Endodermal cell (in vitro differentiated cells): ENCODE measurements at regions not wholly inside any gene's neighbourhood (a gene's known extent, or its start where the extent isn't known, plus 50 kb on each side); places are given as distances from the start of the nearest gene placed in this dataset.
"Not testable (repeated sequence)": the region's sequence is repeated elsewhere in the genome, so short reads cannot be mapped to it uniquely, and the experiment has no call there.

Source experiments
- DNase-seq: peaks from one replicate; pipeline ENCODE4 v3.0.0-alpha.2; 2017
- H3K27ac ChIP-seq: 2 replicates; pipeline ENCODE4 v1.5.1; 2013; ENCODE audit warnings: mild to moderate bottlenecking, low read depth, low read length, moderate library complexity
- H3K27me3 ChIP-seq: 2 replicates; pipeline ENCODE4 v1.6.1; 2013; ENCODE audit warnings: mild to moderate bottlenecking, low read length, moderate library complexity; ENCODE audit not compliant: insufficient read depth, control insufficient read depth, poor library complexity, severe bottlenecking
- H3K36me3 ChIP-seq: 2 replicates; pipeline ENCODE4 v1.7.0; 2013; ENCODE audit warnings: mild to moderate bottlenecking, low read length, moderate library complexity; ENCODE audit not compliant: control insufficient read depth, insufficient read depth
- H3K4me1 ChIP-seq: one replicate; pipeline ENCODE4 v1.7.0; 2013; ENCODE audit warnings: low read length; ENCODE audit not compliant: control insufficient read depth, insufficient read depth
- H3K4me3 ChIP-seq: 2 replicates; pipeline ENCODE4 v1.5.1; 2013; ENCODE audit warnings: mild to moderate bottlenecking, low read length, moderate library complexity
- H3K9ac ChIP-seq: 2 replicates; pipeline ENCODE4 v1.6.1; 2013; ENCODE audit warnings: mild to moderate bottlenecking, low read length, moderate library complexity; ENCODE audit not compliant: poor library complexity, severe bottlenecking; ENCODE audit errors: extremely low read depth
- H3K9me3 ChIP-seq: 2 replicates; pipeline ENCODE4 v1.6.1; 2013; ENCODE audit warnings: mild to moderate bottlenecking, low read length, moderate library complexity; ENCODE audit not compliant: control insufficient read depth
- H3K27ac Mint-ChIP-seq: 2 replicates; pipeline ENCODE4 v1.8.0; 2020; ENCODE audit warnings: mixed read lengths
- H3K27me3 Mint-ChIP-seq: 2 replicates; pipeline ENCODE4 v1.8.0; 2021; ENCODE audit warnings: mild to moderate bottlenecking, mixed read lengths; ENCODE audit not compliant: insufficient read depth
- H3K36me3 Mint-ChIP-seq: 2 replicates; pipeline ENCODE4 v1.8.0; 2020; ENCODE audit warnings: low read depth, mixed read lengths
- H3K4me1 Mint-ChIP-seq: 2 replicates; pipeline ENCODE4 v1.8.0; 2020; ENCODE audit warnings: mixed read lengths
- H3K4me3 Mint-ChIP-seq: 2 replicates; pipeline ENCODE4 v1.8.0; 2020; ENCODE audit warnings: mild to moderate bottlenecking, moderate library complexity, mixed read lengths
- H3K9me3 Mint-ChIP-seq: 2 replicates; pipeline ENCODE4 v1.8.0; 2020; ENCODE audit warnings: mild to moderate bottlenecking, mixed read lengths
- WGBS, 2 experiments: methylation state at CpG; one replicate each; pipeline versions ENCODE4 v1.1.5 to v1.1.7; 2013; ENCODE audit warnings: missing lambda C conversion rate in 2 of 2, mixed read lengths in 1 of 2; ENCODE audit not compliant: insufficient coverage in 1 of 2, insufficient read length in 1 of 2; 5-methylcytosine and 5-hydroxymethylcytosine counted together
- TF ChIP-seq, protein P1 (sequence below): fragments of 200-600 bp; sonication (generic); conservative IDR thresholded peaks from 2 replicates; pipeline ENCODE4 v1.5.0; 2021; ENCODE audit warnings: antibody characterized with exemption, mild to moderate bottlenecking

DNA sequence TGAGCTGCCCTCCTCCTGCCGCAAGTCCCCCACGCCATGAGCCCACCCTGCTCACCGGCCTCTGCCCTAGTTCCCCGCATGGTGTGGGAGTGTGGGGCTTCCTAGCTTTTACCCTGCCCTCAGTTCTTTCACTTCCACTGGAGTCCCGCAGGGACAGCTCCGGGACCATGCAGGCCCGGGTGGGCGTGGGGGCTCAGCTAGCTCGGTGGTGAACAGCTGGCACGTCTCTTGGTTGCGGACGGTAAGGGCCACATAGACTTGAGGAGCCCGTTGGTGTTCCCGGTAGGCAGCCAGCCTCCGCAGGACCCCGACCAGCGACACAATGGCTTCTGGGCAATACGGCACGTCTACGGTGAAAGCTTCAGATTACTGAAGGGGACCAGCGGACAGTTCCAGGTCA is 108.9 kb upstream of the CCZ1B start:
- no peak for DNase-seq
- TF ChIP-seq, protein P1, sequence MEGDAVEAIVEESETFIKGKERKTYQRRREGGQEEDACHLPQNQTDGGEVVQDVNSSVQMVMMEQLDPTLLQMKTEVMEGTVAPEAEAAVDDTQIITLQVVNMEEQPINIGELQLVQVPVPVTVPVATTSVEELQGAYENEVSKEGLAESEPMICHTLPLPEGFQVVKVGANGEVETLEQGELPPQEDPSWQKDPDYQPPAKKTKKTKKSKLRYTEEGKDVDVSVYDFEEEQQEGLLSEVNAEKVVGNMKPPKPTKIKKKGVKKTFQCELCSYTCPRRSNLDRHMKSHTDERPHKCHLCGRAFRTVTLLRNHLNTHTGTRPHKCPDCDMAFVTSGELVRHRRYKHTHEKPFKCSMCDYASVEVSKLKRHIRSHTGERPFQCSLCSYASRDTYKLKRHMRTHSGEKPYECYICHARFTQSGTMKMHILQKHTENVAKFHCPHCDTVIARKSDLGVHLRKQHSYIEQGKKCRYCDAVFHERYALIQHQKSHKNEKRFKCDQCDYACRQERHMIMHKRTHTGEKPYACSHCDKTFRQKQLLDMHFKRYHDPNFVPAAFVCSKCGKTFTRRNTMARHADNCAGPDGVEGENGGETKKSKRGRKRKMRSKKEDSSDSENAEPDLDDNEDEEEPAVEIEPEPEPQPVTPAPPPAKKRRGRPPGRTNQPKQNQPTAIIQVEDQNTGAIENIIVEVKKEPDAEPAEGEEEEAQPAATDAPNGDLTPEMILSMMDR = no peak
- no peak overlapping the region for H3K27ac ChIP-seq
- no peaks in the 10 kb centered on the region for H3K9me3 ChIP-seq
- H3K4me1 ChIP-seq = no peaks in the 10 kb centered on the region
- Mint-ChIP-seq H3K4me1 (peaks cover 9% of the 10 kb centered on the region), H3K36me3 (no peaks in the 10 kb centered on the region), H3K9me3 (no peaks in the 10 kb centered on the region), H3K27ac (no peak overlapping the region), H3K4me3 (no peak overlapping the region), H3K27me3 (no peaks in the 10 kb centered on the region)
- H3K36me3 ChIP-seq = no peaks in the 10 kb centered on the region
- H3K4me3 ChIP-seq = no peak overlapping the region
- H3K27me3 ChIP-seq = no peaks in the 10 kb centered on the region
- WGBS, 2 experiments = 88 to 89% methylated on average over 4 to 20 of the region's 21 CpGs
- H3K9ac ChIP-seq = no peak overlapping the region

DNA sequence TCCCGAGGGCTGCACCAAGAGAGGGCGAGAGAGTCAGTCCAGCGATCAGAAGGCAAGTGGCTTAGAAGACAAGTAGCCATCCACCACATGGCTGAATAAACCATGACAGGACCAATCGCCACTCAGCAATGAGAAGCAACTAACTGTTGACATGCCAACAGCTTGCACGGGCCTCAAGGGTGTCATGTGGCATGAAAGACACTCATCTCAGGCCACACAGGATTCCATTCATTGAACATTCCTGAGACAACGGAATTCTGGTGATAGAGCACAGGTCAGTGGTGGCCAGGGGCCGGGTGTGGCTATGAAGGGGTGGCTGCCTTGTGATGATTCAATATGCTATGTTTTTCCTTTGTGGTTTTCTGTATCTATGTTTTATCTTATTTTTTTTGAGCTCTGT is 110.6 kb upstream of the CCZ1B start:
- H3K27me3 ChIP-seq, DNase-seq, H3K4me3 ChIP-seq, H3K36me3 Mint-ChIP-seq, H3K27ac ChIP-seq, H3K36me3 ChIP-seq, H3K27ac Mint-ChIP-seq, H3K4me3 Mint-ChIP-seq, H3K9me3 Mint-ChIP-seq, H3K4me1 Mint-ChIP-seq, H3K9ac ChIP-seq, H3K9me3 ChIP-seq, H3K27me3 Mint-ChIP-seq, H3K4me1 ChIP-seq: not testable (repeated sequence)
- 91 to 100% methylated on average over 1 to 5 of the region's 7 CpGs for WGBS, 2 experiments

DNA sequence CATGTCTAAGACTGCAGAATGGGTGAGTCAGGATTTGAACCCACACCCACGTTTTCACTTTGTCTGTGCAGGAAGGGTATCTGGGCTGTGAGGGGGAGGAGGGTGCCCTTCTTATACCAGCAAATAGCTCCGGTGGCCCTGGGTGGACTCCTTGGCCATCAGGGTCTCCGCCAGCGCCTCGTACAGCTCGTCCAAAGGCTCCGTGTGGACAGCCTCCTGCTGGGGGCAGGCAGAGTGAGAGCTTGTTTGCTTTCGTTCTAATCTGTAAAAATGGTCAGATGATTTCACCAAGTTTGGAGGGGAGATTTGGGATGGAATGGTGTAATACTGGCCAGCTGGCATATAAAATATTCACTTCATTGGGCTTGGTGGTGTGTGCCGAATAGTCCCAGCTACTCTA is 111.7 kb upstream of the CCZ1B start:
- not testable (repeated sequence) for H3K27me3 ChIP-seq, H3K36me3 ChIP-seq, H3K9ac ChIP-seq, H3K36me3 Mint-ChIP-seq, H3K9me3 Mint-ChIP-seq, H3K4me3 Mint-ChIP-seq, H3K4me1 Mint-ChIP-seq, H3K27ac ChIP-seq, H3K4me1 ChIP-seq, H3K27ac Mint-ChIP-seq, H3K9me3 ChIP-seq, H3K4me3 ChIP-seq, DNase-seq, H3K27me3 Mint-ChIP-seq
- 82% methylated on average over 7 of the region's 9 CpGs; no CpG with 5 or more reads in 1 of the 2 experiments for WGBS, 2 experiments

DNA sequence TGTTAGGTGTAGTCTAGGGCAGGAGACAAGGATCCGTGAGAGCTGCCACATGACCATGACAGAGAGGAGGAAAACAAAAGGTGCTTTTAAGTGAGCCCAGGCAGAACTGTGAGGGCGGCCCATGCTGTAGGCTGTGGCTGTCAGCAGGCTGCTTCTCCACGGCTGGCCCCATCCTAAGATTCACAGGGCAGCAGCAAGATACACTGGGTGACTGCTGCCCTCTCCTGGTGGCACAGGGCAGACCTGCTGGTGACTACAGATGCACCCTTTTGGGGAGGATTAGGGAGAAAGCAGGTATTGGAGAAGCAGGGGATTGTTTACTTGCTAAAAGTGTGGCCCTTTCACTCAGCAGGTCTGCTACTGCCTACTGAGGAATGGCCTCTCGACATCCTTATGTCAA is 112.2 kb upstream of the CCZ1B start:
- H3K27me3 Mint-ChIP-seq, H3K36me3 ChIP-seq, H3K4me3 ChIP-seq, H3K4me3 Mint-ChIP-seq, H3K9ac ChIP-seq, H3K9me3 ChIP-seq, H3K27ac Mint-ChIP-seq, H3K9me3 Mint-ChIP-seq, H3K36me3 Mint-ChIP-seq, H3K4me1 Mint-ChIP-seq, H3K4me1 ChIP-seq, H3K27me3 ChIP-seq, H3K27ac ChIP-seq: not testable (repeated sequence)
- 13 to 24% methylated on average over 1 to 4 of the region's 4 CpGs for WGBS, 2 experiments
- peak; percentile 76 for DNase-seq
- TF ChIP-seq, protein P1 = peak; percentile 82

DNA sequence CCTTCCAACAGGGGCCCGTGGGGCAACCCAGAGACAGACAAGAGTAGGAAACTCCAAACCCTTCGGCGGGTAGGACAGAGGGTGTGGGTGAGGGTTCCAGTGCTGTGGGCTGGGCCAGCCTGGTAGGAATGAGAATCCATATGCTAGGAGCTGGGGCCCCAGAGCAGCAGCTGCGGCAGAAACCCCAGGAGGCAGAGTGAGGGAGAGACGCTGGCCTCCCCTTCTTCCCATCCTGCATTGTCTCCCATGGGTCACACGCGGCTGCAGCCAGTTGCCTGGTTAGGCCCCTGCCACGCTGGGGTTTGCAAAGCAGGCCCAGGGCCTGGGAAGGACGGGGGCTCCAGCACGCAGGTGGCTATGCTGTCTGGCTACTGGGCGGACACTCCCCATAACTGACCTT is 113.1 kb upstream of the CCZ1B start:
- H3K4me3 ChIP-seq, H3K36me3 Mint-ChIP-seq, H3K9me3 ChIP-seq, H3K27me3 ChIP-seq, H3K4me1 Mint-ChIP-seq, H3K4me1 ChIP-seq, H3K36me3 ChIP-seq, H3K27me3 Mint-ChIP-seq, H3K9me3 Mint-ChIP-seq, H3K27ac Mint-ChIP-seq, H3K27ac ChIP-seq, H3K4me3 Mint-ChIP-seq, DNase-seq, H3K9ac ChIP-seq: not testable (repeated sequence)
- WGBS, 2 experiments = 88 to 100% methylated on average over 2 to 11 of the region's 11 CpGs

DNA sequence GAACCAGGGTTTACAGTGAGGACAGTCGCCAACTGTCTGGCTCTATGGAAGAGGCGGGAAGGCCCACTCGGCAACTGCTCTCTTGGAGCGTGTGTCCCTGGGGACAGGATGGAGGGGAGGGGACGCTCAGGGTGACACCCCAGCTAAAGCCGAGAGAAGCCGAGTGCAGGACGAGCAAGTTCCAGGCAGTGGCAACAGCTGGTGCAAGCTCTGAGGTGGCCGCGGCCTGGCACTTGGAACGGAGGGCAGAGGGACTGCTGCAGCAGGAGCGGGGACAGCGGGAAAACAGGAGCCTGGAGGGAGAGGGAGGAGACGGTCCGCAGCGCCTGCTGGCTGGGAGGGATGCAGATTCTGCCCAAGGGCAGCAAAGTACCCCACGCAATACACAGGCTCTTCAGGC is 113.8 kb upstream of the CCZ1B start:
- H3K36me3 Mint-ChIP-seq, H3K27me3 Mint-ChIP-seq, H3K4me3 ChIP-seq, H3K27ac ChIP-seq, DNase-seq, H3K4me1 Mint-ChIP-seq, H3K9me3 ChIP-seq, H3K9me3 Mint-ChIP-seq, H3K4me3 Mint-ChIP-seq, H3K27ac Mint-ChIP-seq, H3K9ac ChIP-seq, H3K4me1 ChIP-seq, H3K27me3 ChIP-seq, H3K36me3 ChIP-seq: not testable (repeated sequence)
- WGBS, 2 experiments = 88 to 92% methylated on average over 9 to 11 of the region's 17 CpGs
